Neuronal stem cell (in vitro differentiated cells): ENCODE measurements at regions not wholly inside any gene's neighbourhood (a gene's known extent, or its start where the extent isn't known, plus 50 kb on each side); places are given as distances from the start of the nearest gene placed in this dataset.
A peak's percentile ranks its signal among the peaks of the same experiment; 100 is the strongest.
"Not testable (repeated sequence)": the region's sequence is repeated elsewhere in the genome, so short reads cannot be mapped to it uniquely, and the experiment has no call there.

ENCODE experiments used
- DNase-seq: peaks from one replicate; pipeline ENCODE4 v3.0.0-alpha.2; 2013; ENCODE audit warnings: low spot score
- H2AFZ ChIP-seq: one replicate; pipeline ENCODE4 v1.6.1; 2013; ENCODE audit warnings: mild to moderate bottlenecking, low read length, inconsistent platforms
- H2AK5ac ChIP-seq: 2 replicates; pipeline ENCODE4 v1.6.1; 2013; ENCODE audit warnings: low read depth, mild to moderate bottlenecking, inconsistent platforms, low read length, moderate library complexity, mixed read lengths
- H2BK120ac ChIP-seq: 2 replicates; pipeline ENCODE4 v1.6.1; 2013; ENCODE audit warnings: low read depth, mild to moderate bottlenecking, inconsistent platforms, low read length, moderate library complexity, mixed read lengths
- H2BK12ac ChIP-seq: one replicate; pipeline ENCODE4 v1.6.1; 2013; ENCODE audit warnings: low read length, inconsistent platforms
- H2BK15ac ChIP-seq: 2 replicates; pipeline ENCODE4 v1.6.1; 2013; ENCODE audit warnings: mild to moderate bottlenecking, low read length, inconsistent platforms, mixed read lengths
- H2BK5ac ChIP-seq: one replicate; pipeline ENCODE4 v1.6.1; 2013; ENCODE audit warnings: inconsistent platforms, mild to moderate bottlenecking, low read length, moderate library complexity
- H3K14ac ChIP-seq: one replicate; pipeline ENCODE4 v1.6.1; 2013; ENCODE audit warnings: low read length, inconsistent platforms
- H3K18ac ChIP-seq: 2 replicates; pipeline ENCODE4 v1.6.1; 2013; ENCODE audit warnings: low read length, inconsistent platforms
- H3K23ac ChIP-seq: 2 replicates; pipeline ENCODE4 v1.6.1; 2013; ENCODE audit warnings: low read depth, mild to moderate bottlenecking, mixed read lengths, low read length, inconsistent platforms; ENCODE audit not compliant: poor library complexity
- H3K27ac ChIP-seq: replicated peaks from 3 replicates; pipeline ENCODE4 v1.5.1; 2013; ENCODE audit warnings: low read length, inconsistent platforms
- H3K27me3 ChIP-seq, 3 experiments: 2 replicates each; pipeline ENCODE4 v1.6.1; 2013; ENCODE audit warnings: low read length in 3 of 3, mild to moderate bottlenecking in 2 of 3, inconsistent platforms in 1 of 3, low read depth in 1 of 3, mixed read lengths in 1 of 3, moderate library complexity in 1 of 3; ENCODE audit not compliant: control insufficient read depth in 3 of 3, insufficient read depth in 3 of 3
- H3K36me3 ChIP-seq, 2 donors: replicated peaks in 1 of 2; 2 replicates each; pipeline ENCODE4 v1.6.1; 2013; ENCODE audit warnings: low read length in 2 of 2; ENCODE audit not compliant: control insufficient read depth in 2 of 2, insufficient read depth in 2 of 2
- H3K4ac ChIP-seq: 2 replicates; pipeline ENCODE4 v1.6.1; 2013; ENCODE audit warnings: inconsistent platforms, mild to moderate bottlenecking, low read length, moderate library complexity
- H3K4me1 ChIP-seq, 2 donors: 1 replicate in 1 of 2; 2 replicates in 1 of 2; pipeline ENCODE4 v1.6.1; 2013; ENCODE audit warnings: low read length in 2 of 2, low read depth in 1 of 2; ENCODE audit not compliant: control insufficient read depth in 2 of 2, insufficient read depth in 1 of 2
- H3K4me2 ChIP-seq: one replicate; pipeline ENCODE4 v1.6.1; 2013; ENCODE audit warnings: mild to moderate bottlenecking, low read length, inconsistent platforms; ENCODE audit not compliant: insufficient read depth, poor library complexity, severe bottlenecking
- H3K4me3 ChIP-seq, 2 donors: 2 replicates each; pipeline ENCODE4 v1.5.1; 2013; ENCODE audit warnings: low read length in 2 of 2, mild to moderate bottlenecking in 2 of 2, inconsistent platforms in 1 of 2, moderate library complexity in 1 of 2
- H3K79me1 ChIP-seq: one replicate; pipeline ENCODE4 v1.6.1; 2013; ENCODE audit warnings: low read depth, mild to moderate bottlenecking, inconsistent platforms, low read length, moderate library complexity
- H3K9ac ChIP-seq: one replicate; pipeline ENCODE4 v1.6.1; 2013; ENCODE audit warnings: mild to moderate bottlenecking, low read depth, low read length, inconsistent platforms; ENCODE audit not compliant: poor library complexity
- H3K9me3 ChIP-seq, 2 donors: replicated peaks in 1 of 2; 2 replicates each; pipeline versions ENCODE3 to v1.6.1; 2013; ENCODE audit warnings: low read length in 2 of 2, mild to moderate bottlenecking in 2 of 2, inconsistent platforms in 1 of 2, low read depth in 1 of 2, mixed read lengths in 1 of 2, moderate library complexity in 1 of 2; ENCODE audit not compliant: control insufficient read depth in 2 of 2, insufficient read depth in 1 of 2
- H4K8ac ChIP-seq: one replicate; pipeline ENCODE4 v1.6.1; 2013; ENCODE audit warnings: low read depth, mild to moderate bottlenecking, inconsistent platforms, low read length, moderate library complexity
- H4K91ac ChIP-seq: one replicate; pipeline ENCODE4 v1.6.1; 2013; ENCODE audit warnings: low read length, low read depth, mild to moderate bottlenecking, inconsistent platforms; ENCODE audit not compliant: poor library complexity
- WGBS, 2 donors: extraction: QIAGEN DNeasy Blood & Tissue Kit; methylation state at CpG; one replicate each; pipeline ENCODE4 v1.1.7; 2013; ENCODE audit warnings: missing lambda C conversion rate in 2 of 2, mixed read lengths in 1 of 2; ENCODE audit not compliant: insufficient read length in 2 of 2, insufficient replicate concordance in 1 of 2; ENCODE audit errors: extremely low coverage in 2 of 2; 5-methylcytosine and 5-hydroxymethylcytosine counted together

DNA sequence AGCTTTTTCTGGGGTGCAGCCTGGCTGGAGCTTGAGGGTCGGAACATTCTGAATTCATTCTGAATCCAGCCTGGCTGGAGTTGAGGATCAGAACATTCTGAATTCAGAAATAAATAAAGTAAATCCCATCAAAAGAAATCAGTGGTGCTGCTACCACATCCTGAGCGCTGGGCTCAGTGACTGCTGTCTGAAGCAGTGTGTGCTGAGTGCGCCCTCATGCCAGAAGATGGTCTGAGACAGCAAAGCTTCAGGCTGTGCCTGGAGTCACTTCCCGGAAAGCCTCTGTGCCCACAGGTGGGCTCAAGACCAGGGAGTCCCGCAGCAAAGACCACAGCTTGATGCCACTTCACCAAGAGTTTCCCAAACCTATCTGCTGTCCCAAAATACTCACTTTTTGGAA lies 187.9 kb downstream of the VAPA start:
- Histone ChIP-seq H2BK15ac (no peak overlapping the region), H3K9ac (no peak overlapping the region), H3K18ac (no peak overlapping the region), H3K4me2 (peak overlapping the region; percentile 20), H3K79me1 (no peaks in the 10 kb centered on the region), H2AFZ (peak overlapping the region; percentile 74), H3K4ac (no peak overlapping the region), H3K4me1 (peaks cover 7 to 10% of the 10 kb centered on the region in 2 donors), H3K27me3 (peaks cover 0 to 6% (median 0%) of the 10 kb centered on the region in 3 experiments), H3K14ac (no peak overlapping the region), H2AK5ac (no peak overlapping the region), H4K8ac (no peak overlapping the region), H2BK5ac (no peak overlapping the region), H2BK12ac (no peak overlapping the region), H2BK120ac (no peak overlapping the region), H3K9me3 (peaks cover 0 to 4% of the 10 kb centered on the region in 2 donors), H3K27ac (no peak overlapping the region), H3K23ac (no peak overlapping the region), H4K91ac (no peak overlapping the region), H3K4me3 (no peak overlapping the region), H3K36me3 (no peaks in the 10 kb centered on the region)
- DNase-seq = no peak
- WGBS, 2 donors = no CpG with 5 or more reads among the region's 5 CpGs

DNA sequence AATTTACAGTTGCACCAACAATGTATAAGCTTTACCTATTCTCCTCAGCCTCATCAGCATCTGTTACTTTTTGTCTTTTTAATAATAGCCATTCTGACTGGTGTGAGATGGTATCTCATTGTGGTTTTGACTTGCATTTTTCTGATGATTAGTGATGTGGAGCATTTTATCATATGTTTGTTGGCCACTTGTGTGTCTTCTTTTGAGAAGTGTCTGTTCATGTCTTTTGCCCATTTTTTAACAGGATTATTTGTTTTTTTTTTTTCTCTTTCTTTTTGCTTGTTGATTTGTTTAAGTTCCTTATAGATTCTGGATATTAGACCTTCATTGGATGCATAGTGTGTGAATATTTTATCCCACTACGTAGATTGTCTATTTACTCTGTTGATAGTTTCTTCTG lies 191.3 kb downstream of the VAPA start:
- H2BK15ac ChIP-seq, H3K4me3 ChIP-seq, H2BK5ac ChIP-seq, H2AK5ac ChIP-seq, H4K8ac ChIP-seq, DNase-seq, H3K14ac ChIP-seq, H3K4ac ChIP-seq, H3K23ac ChIP-seq, H3K36me3 ChIP-seq, H2BK12ac ChIP-seq, H3K27ac ChIP-seq, H3K4me2 ChIP-seq, H3K9me3 ChIP-seq, H3K79me1 ChIP-seq, H3K4me1 ChIP-seq, H2AFZ ChIP-seq, H3K27me3 ChIP-seq, H3K18ac ChIP-seq, H4K91ac ChIP-seq, H2BK120ac ChIP-seq, H3K9ac ChIP-seq: not testable (repeated sequence)
- WGBS, 2 donors = no CpG with 5 or more reads among the region's 1 CpG

DNA sequence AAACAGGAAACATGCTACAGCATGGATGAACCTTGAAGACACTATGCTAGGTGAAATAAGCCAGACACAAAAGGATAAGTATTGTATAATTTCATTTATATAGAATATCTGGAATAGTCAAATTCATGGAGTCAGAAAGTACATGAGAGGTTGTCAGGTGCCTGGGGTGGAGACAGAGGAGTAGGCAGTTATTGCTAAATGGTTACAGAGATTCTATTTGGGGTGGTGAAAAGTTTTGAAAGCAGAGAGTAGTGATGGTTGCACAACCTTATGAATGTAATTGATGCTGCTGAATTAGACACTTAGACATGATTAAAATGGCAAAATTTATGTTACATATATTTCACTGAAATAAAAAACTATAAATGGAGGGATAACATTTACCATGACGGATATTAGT lies 197.4 kb downstream of the VAPA start:
- H3K4ac ChIP-seq = no peak overlapping the region
- no peak overlapping the region for H3K23ac ChIP-seq
- no peak overlapping the region for H3K18ac ChIP-seq
- no peak overlapping the region for H3K14ac ChIP-seq
- no peak overlapping the region for H2BK120ac ChIP-seq
- H4K8ac ChIP-seq = no peak overlapping the region
- H2BK5ac ChIP-seq = no peak overlapping the region
- no peaks in the 10 kb centered on the region for H3K36me3 ChIP-seq
- no peak overlapping the region for H3K9ac ChIP-seq
- no peaks in the 10 kb centered on the region for H3K9me3 ChIP-seq
- H4K91ac ChIP-seq = no peak overlapping the region
- no peak overlapping the region for H3K4me2 ChIP-seq
- H2BK15ac ChIP-seq = no peak overlapping the region
- no peak for DNase-seq
- H2AFZ ChIP-seq = no peak overlapping the region
- H3K4me3 ChIP-seq = no peak overlapping the region
- no CpG with 5 or more reads among the region's 1 CpG for WGBS, 2 donors
- no peaks in the 10 kb centered on the region for H3K79me1 ChIP-seq
- no peak overlapping the region for H2BK12ac ChIP-seq
- no peak overlapping the region for H3K27ac ChIP-seq
- H2AK5ac ChIP-seq = no peak overlapping the region
- H3K4me1 ChIP-seq = peaks cover 3 to 6% of the 10 kb centered on the region in 2 donors
- H3K27me3 ChIP-seq = no peaks in the 10 kb centered on the region

DNA sequence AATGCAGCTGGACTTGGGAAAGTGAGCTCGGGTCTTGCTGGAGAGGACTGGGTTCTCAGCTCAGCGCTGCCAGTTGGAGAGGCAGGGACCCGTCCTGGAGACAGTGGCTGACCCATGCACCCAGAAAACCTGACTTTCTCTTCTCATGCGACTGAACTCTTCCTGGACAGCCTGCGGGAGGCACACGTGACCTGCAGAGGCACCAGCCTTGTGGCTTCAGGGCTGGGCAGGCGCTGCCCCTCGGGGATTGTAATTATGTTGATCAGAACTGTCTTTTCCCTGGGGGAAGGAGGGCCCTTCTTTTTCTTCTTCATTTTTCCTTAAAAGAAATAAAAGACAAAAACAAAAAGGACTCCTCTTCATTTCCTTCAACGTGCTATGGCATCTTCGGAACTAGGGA lies 198.1 kb downstream of the VAPA start:
- Histone ChIP-seq H2AK5ac (no peak overlapping the region), H3K23ac (no peak overlapping the region), H3K9me3 (no peaks in the 10 kb centered on the region), H3K4me3 (no peak overlapping the region), H3K18ac (no peak overlapping the region), H3K9ac (no peak overlapping the region), H3K79me1 (no peaks in the 10 kb centered on the region), H4K8ac (no peak overlapping the region), H2BK120ac (no peak overlapping the region), H3K4ac (no peak overlapping the region), H2AFZ (no peak overlapping the region), H3K4me1 (peaks cover 3 to 6% of the 10 kb centered on the region in 2 donors), H3K27me3 (no peaks in the 10 kb centered on the region), H3K14ac (no peak overlapping the region), H2BK15ac (no peak overlapping the region), H3K4me2 (no peak overlapping the region), H2BK5ac (no peak overlapping the region), H2BK12ac (no peak overlapping the region), H3K36me3 (no peaks in the 10 kb centered on the region), H3K27ac (no peak overlapping the region), H4K91ac (no peak overlapping the region)
- no CpG with 5 or more reads among the region's 10 CpGs for WGBS, 2 donors
- no peak for DNase-seq
